Smooth muscle cell (in vitro differentiated cells): ENCODE measurements at regions not wholly inside any gene's neighbourhood (a gene's known extent, or its start where the extent isn't known, plus 50 kb on each side); places are given as distances from the start of the nearest gene placed in this dataset.

ENCODE experiments used
- DNase-seq: peaks from one replicate; lab custom pipeline; 2025; ENCODE audit not compliant: unreplicated experiment; lab: John Stamatoyannopoulos, UW
- H2AFZ ChIP-seq: fragments of 200-600 bp; sonication (generic); 2 replicates; pipeline ENCODE4 v1.6.0; 2016; ENCODE audit warnings: antibody characterized with exemption, low read depth, mild to moderate bottlenecking
- H3F3A ChIP-seq: fragments of 200-600 bp; sonication (generic); 2 replicates; pipeline ENCODE4 v1.6.0; 2017; ENCODE audit warnings: antibody characterized with exemption, low read depth
- H3K27ac ChIP-seq: fragments of 200-600 bp; sonication (generic); 2 replicates; pipeline ENCODE4 v1.5.1; 2016; ENCODE audit warnings: low read depth, mild to moderate bottlenecking
- H3K27me3 ChIP-seq: fragments of 200-600 bp; sonication (generic); 2 replicates; pipeline ENCODE4 v1.6.1; 2016; ENCODE audit warnings: low read depth, mild to moderate bottlenecking
- H3K36me3 ChIP-seq: fragments of 200-600 bp; sonication (generic); 2 replicates; pipeline ENCODE4 v1.5.1; 2016; ENCODE audit warnings: low read depth
- H3K4me1 ChIP-seq: fragments of 200-600 bp; sonication (generic); 2 replicates; pipeline ENCODE4 v1.5.1; 2016; ENCODE audit warnings: low read depth
- H3K4me2 ChIP-seq: fragments of 200-600 bp; sonication (generic); 2 replicates; pipeline ENCODE4 v1.6.0; 2016; ENCODE audit warnings: mild to moderate bottlenecking
- H3K4me3 ChIP-seq: fragments of 200-600 bp; sonication (generic); 2 replicates; pipeline ENCODE4 v1.5.1; 2016; ENCODE audit warnings: mild to moderate bottlenecking
- H3K79me2 ChIP-seq: fragments of 200-600 bp; sonication (generic); 2 replicates; pipeline ENCODE4 v1.6.0; 2016; ENCODE audit warnings: low read depth, mild to moderate bottlenecking
- H3K9ac ChIP-seq: fragments of 200-600 bp; sonication (generic); 2 replicates; pipeline ENCODE4 v1.6.0; 2016; ENCODE audit warnings: low read depth
- H3K9me3 ChIP-seq: fragments of 200-600 bp; sonication (generic); replicated peaks from 2 replicates; pipeline ENCODE4 v1.5.1; 2016; ENCODE audit warnings: low read depth
- H4K20me1 ChIP-seq: fragments of 200-600 bp; sonication (generic); 2 replicates; pipeline ENCODE4 v1.6.0; 2016; ENCODE audit warnings: low read depth
- WGBS: methylation state at CpG from one replicate; pipeline ENCODE4 v1.1.7; 2016; ENCODE audit warnings: low lambda C conversion rate; 5-methylcytosine and 5-hydroxymethylcytosine counted together
- TF ChIP-seq, protein P1 (sequence below): fragments of 200-600 bp; sonication (generic); IDR thresholded peaks from 2 replicates; pipeline ENCODE4 v1.5.1; 2017; ENCODE audit warnings: borderline replicate concordance, mild to moderate bottlenecking, antibody characterized with exemption; ENCODE audit not compliant: insufficient read depth, poor library complexity, severe bottlenecking

DNA sequence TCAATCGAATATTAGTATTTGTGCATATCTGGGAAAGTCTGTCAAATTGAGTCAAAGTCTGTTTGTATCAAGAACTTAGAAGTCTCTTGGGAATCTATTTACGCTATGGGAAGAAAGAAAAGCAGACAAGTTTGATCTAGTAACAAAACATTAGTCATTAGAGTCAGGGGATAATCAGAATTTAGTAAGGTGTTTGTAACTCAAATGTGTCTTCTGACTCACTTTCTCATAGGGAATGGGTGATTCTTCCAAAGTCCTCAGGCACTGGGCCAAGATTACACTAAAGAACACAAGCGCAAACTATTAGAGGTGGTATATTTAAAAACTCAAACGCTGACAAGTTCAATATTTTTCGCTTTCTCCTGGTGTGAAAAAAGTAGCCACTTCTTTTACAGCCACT, 926.5 kb downstream of the PDHA2 start:
- H3K9me3 ChIP-seq = no peaks in the 10 kb centered on the region
- H3K79me2 ChIP-seq = no peaks in the 10 kb centered on the region
- TF ChIP-seq, protein P1, sequence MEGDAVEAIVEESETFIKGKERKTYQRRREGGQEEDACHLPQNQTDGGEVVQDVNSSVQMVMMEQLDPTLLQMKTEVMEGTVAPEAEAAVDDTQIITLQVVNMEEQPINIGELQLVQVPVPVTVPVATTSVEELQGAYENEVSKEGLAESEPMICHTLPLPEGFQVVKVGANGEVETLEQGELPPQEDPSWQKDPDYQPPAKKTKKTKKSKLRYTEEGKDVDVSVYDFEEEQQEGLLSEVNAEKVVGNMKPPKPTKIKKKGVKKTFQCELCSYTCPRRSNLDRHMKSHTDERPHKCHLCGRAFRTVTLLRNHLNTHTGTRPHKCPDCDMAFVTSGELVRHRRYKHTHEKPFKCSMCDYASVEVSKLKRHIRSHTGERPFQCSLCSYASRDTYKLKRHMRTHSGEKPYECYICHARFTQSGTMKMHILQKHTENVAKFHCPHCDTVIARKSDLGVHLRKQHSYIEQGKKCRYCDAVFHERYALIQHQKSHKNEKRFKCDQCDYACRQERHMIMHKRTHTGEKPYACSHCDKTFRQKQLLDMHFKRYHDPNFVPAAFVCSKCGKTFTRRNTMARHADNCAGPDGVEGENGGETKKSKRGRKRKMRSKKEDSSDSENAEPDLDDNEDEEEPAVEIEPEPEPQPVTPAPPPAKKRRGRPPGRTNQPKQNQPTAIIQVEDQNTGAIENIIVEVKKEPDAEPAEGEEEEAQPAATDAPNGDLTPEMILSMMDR = no peak
- H3K36me3 ChIP-seq = no peaks in the 10 kb centered on the region
- H4K20me1 ChIP-seq = no peaks in the 10 kb centered on the region
- no peak overlapping the region for H3K4me3 ChIP-seq
- H3K27ac ChIP-seq = no peak overlapping the region
- 93% methylated on average over 5 of the region's 5 CpGs for WGBS
- H3F3A ChIP-seq = no peaks in the 10 kb centered on the region
- no peak overlapping the region for H2AFZ ChIP-seq
- no peak for DNase-seq
- no peaks in the 10 kb centered on the region for H3K27me3 ChIP-seq
- H3K9ac ChIP-seq = no peak overlapping the region
- H3K4me2 ChIP-seq = no peak overlapping the region
- no peaks in the 10 kb centered on the region for H3K4me1 ChIP-seq

GRCh38 chr4:96767815-96768480, 928.1 kb downstream of the PDHA2 start:
- no peak overlapping the region for H3K4me3 ChIP-seq
- no peaks in the 10 kb centered on the region for H3K79me2 ChIP-seq
- no peak overlapping the region for H2AFZ ChIP-seq
- no peak for DNase-seq
- no peaks in the 10 kb centered on the region for H3K27me3 ChIP-seq
- no peaks in the 10 kb centered on the region for H4K20me1 ChIP-seq
- H3F3A ChIP-seq = no peaks in the 10 kb centered on the region
- H3K4me1 ChIP-seq = no peaks in the 10 kb centered on the region
- no peaks in the 10 kb centered on the region for H3K9me3 ChIP-seq
- no peak overlapping the region for H3K27ac ChIP-seq
- TF ChIP-seq, protein P1 = no peak
- no peak overlapping the region for H3K9ac ChIP-seq
- 84% methylated on average over 5 of the region's 5 CpGs for WGBS
- H3K4me2 ChIP-seq = no peak overlapping the region
- H3K36me3 ChIP-seq = no peaks in the 10 kb centered on the region

- Histone ChIP-seq H2AFZ (no peak overlapping the region), H3K27me3 (no peaks in the 10 kb centered on the region), H3K9ac (no peak overlapping the region), H3K79me2 (no peaks in the 10 kb centered on the region), H4K20me1 (no peaks in the 10 kb centered on the region), H3K27ac (no peak overlapping the region), H3K4me2 (no peak overlapping the region), H3K4me3 (no peak overlapping the region), H3F3A (no peaks in the 10 kb centered on the region), H3K4me1 (no peaks in the 10 kb centered on the region), H3K36me3 (no peaks in the 10 kb centered on the region), H3K9me3 (no peaks in the 10 kb centered on the region)
- DNase-seq = no peak
- TF ChIP-seq, protein P1 = no peak
- WGBS = 94% methylated on average over 2 of the region's 2 CpGs
Measured at GRCh38 chr4:96775501-96775900, 935.6 kb downstream of the PDHA2 start.

DNA sequence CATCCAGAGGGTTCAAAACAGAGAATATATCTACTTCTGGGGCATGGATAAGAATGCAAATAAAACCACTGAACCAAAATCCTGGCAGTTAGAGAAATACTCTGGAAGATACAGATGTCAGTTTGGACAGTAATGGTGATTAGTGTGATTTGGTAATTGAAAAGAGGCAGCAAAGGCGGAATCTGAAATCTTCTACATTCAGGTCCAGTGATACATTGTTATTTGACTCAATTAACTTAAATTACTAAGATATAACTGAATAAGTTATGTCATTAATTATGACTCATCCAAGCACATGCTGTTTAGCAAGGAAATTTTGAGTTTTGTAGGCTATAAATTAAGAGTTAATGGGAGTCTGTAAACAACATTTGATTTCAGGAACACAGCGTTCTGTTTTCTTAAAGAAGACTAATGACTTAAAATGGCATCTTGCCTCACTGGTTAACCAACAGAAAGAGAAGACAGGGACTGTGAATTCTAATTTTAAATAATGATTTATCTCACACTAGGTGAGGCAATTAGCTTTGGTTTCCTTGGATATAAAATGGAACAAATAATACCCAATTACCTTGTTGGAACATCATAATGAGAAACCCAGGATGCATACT, 937.1 kb downstream of the PDHA2 start:
- Histone ChIP-seq H3K4me3 (no peak overlapping the region), H3K9ac (no peak overlapping the region), H3K9me3 (no peaks in the 10 kb centered on the region), H3K36me3 (no peaks in the 10 kb centered on the region), H3K4me2 (no peak overlapping the region), H3K79me2 (no peaks in the 10 kb centered on the region), H2AFZ (no peak overlapping the region), H3K4me1 (no peaks in the 10 kb centered on the region), H4K20me1 (no peaks in the 10 kb centered on the region), H3F3A (no peaks in the 10 kb centered on the region), H3K27ac (no peak overlapping the region), H3K27me3 (no peaks in the 10 kb centered on the region)
- DNase-seq = no peak
- TF ChIP-seq, protein P1 = no peak
- WGBS = 91% methylated on average over 2 of the region's 2 CpGs
